ENCODE measurements at regions not wholly inside any gene's neighbourhood (a gene's known extent, or its start where the extent isn't known, plus 50 kb on each side); places are given as distances from the start of the nearest gene placed in this dataset.

- H3K9ac ChIP-seq (replicated peaks; ENCODE audit: extremely low read depth, insufficient read depth, low read length), result no peak overlapping the region
- no peaks in the 10 kb centered on the region for H3K79me2 ChIP-seq (ENCODE audit: control insufficient read depth, insufficient read depth, low read length)
- H2AFZ ChIP-seq (ENCODE audit: low read depth, low read length), result no peak overlapping the region
- no peak for TF ChIP-seq POLR2AphosphoS5 (IDR thresholded peaks at IDR 0.05; ENCODE audit: insufficient read depth, low read depth, low read length)
- no peak for TF ChIP-seq EZH2 (IDR thresholded peaks at IDR 0.05; ENCODE audit: borderline replicate concordance, low read depth, low read length, severe bottlenecking)
- TF ChIP-seq JUN (IDR thresholded peaks at IDR 0.05; ENCODE audit: borderline replicate concordance, insufficient read depth, insufficient read length, low read depth), result no peak
- no peak for TF ChIP-seq POLR2A (IDR thresholded peaks at IDR 0.05; ENCODE audit: low read depth, low read length)
- TF ChIP-seq FOS (IDR thresholded peaks at IDR 0.05; ENCODE audit: borderline replicate concordance, insufficient read depth, low read length), result no peak
- TF ChIP-seq MAX (IDR thresholded peaks at IDR 0.05; ENCODE audit: insufficient read depth, insufficient read length), result no peak
- no peak for TF ChIP-seq MYC (IDR thresholded peaks at IDR 0.05; ENCODE audit: low read depth, low read length)
- TF ChIP-seq, protein P1, sequence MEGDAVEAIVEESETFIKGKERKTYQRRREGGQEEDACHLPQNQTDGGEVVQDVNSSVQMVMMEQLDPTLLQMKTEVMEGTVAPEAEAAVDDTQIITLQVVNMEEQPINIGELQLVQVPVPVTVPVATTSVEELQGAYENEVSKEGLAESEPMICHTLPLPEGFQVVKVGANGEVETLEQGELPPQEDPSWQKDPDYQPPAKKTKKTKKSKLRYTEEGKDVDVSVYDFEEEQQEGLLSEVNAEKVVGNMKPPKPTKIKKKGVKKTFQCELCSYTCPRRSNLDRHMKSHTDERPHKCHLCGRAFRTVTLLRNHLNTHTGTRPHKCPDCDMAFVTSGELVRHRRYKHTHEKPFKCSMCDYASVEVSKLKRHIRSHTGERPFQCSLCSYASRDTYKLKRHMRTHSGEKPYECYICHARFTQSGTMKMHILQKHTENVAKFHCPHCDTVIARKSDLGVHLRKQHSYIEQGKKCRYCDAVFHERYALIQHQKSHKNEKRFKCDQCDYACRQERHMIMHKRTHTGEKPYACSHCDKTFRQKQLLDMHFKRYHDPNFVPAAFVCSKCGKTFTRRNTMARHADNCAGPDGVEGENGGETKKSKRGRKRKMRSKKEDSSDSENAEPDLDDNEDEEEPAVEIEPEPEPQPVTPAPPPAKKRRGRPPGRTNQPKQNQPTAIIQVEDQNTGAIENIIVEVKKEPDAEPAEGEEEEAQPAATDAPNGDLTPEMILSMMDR (IDR thresholded peaks at IDR 0.05; ENCODE audit: extremely low read depth in 1 of 2, insufficient read depth in 1 of 2, low read depth in 1 of 2, low read length in 2 of 2), result no peak
- TF ChIP-seq GATA2 (IDR thresholded peaks at IDR 0.05; ENCODE audit: insufficient read depth, insufficient read length, low read depth, low read length), result no peak
- no peak for DNase-seq (ENCODE audit: low read depth, low spot score)
- H3K9me3 ChIP-seq (replicated peaks; ENCODE audit: control insufficient read depth, insufficient read depth, low read length), result no peaks in the 10 kb centered on the region
- CTCF ChIA-PET, result no interaction called here
- no peak overlapping the region for H3K4me2 ChIP-seq (ENCODE audit: insufficient read depth, low read length)
- H3K36me3 ChIP-seq (ENCODE audit: control insufficient read depth in 2 of 2, extremely low read depth in 1 of 2, insufficient read depth in 2 of 2, low read length in 2 of 2), result no peaks in the 10 kb centered on the region
- no peaks in the 10 kb centered on the region for H3K9me1 ChIP-seq (replicated peaks; ENCODE audit: control insufficient read depth, extremely low read depth, insufficient read depth, low read length)
- no peaks in the 10 kb centered on the region for H4K20me1 ChIP-seq (replicated peaks; ENCODE audit: control insufficient read depth, extremely low read depth, insufficient read depth, low read length)
- H3K27ac ChIP-seq (ENCODE audit: insufficient read depth, low read depth, low read length), result no peak overlapping the region
- intact Hi-C loops (cut with micrococcal nuclease) (no loop called here), dilution Hi-C loops (cut with MboI; ENCODE audit: extremely low pct_ligation_motif_present, low sequenced_read_pairs) (no loop called here)
- no peak overlapping the region for H3K4me3 ChIP-seq (replicated peaks in 1 of 3; ENCODE audit: insufficient read depth in 1 of 3, low read depth in 1 of 3, low read length in 3 of 3)
- no peak for FAIRE-seq
- BruUV-seq (replicated peaks), result no TSS peak
- H3K4me1 ChIP-seq (ENCODE audit: control insufficient read depth, extremely low read depth, insufficient read depth, low read length), result no peaks in the 10 kb centered on the region
- no peaks in the 10 kb centered on the region for H3K27me3 ChIP-seq (ENCODE audit: control insufficient read depth in 2 of 2, insufficient read depth in 2 of 2, low read length in 2 of 2)
- POLR2A ChIA-PET, result no interaction called here
Measured at GRCh38 chr2:194721227-194721626, 935.8 kb upstream of the SLC39A10 start.

Measured in endothelial cell of umbilical vein (primary cell).